ENCODE measurements at regions not wholly inside any gene's neighbourhood (a gene's known extent, or its start where the extent isn't known, plus 50 kb on each side); places are given as distances from the start of the nearest gene placed in this dataset.
A peak's percentile ranks its signal among the peaks of the same experiment; 100 is the strongest.

DNA sequence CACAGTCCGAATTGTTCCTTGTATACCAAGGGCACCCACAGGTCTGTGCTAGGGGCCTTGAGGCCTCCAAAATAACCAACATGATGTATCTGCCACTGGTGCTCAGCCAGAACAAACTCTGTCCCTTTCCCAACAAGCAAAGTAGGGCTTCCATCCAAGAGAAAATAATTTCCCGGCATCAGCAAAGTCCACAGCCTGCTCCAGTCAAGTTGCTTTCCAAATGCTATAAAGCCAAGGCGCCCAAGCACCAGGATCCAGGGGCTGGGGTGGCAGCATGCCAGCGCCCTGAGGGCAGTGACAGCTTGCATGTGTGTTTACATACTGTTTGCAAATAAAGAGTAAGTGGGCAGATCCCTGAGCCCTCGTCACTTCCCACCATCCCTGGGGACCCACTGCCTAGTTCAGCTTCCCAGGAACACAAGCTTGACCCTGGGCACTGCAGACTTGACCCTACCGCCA, 155.9 kb downstream of the ERCC6L2 start:
- DNase-seq, result peak; percentile 26

DNA sequence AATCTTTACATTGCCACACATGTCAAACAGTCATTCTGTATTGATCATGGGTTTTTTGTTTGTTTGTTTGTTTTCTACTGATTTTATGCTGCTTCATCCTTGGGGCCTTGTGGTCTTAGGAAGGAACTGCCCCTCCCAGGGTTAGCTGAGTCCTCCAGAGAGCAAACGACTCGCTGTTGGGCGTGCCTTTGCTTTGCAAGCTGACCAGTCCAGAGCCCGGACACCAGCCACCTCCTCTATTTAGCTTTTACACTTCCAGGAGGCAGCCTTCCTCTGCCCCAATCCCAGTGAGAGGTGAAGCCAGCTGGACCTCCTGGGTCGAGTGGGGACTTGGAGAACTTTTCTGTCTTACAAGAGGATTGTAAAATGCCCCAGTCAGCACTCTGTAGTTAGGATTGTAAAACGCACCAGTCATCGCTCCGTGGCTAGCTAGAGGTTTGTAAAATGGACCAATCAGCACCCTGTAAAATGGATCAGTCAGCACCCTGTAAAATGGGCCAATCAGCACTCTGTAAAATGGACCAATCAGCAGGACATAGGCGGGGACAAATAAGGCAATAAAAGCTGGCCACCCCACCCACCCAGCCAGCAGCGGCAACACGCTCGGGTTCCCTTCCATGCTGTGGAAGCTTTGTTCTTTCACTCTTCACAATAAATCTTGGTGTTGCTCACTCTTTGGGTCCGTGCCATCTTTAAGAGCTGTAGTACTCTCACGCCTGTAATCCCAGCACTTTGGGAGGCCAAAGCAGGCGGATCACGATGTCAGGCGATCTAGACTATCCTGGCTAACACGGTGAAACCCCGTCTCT, 154.4 kb downstream of the ERCC6L2 start:
- no peak for DNase-seq

DNA sequence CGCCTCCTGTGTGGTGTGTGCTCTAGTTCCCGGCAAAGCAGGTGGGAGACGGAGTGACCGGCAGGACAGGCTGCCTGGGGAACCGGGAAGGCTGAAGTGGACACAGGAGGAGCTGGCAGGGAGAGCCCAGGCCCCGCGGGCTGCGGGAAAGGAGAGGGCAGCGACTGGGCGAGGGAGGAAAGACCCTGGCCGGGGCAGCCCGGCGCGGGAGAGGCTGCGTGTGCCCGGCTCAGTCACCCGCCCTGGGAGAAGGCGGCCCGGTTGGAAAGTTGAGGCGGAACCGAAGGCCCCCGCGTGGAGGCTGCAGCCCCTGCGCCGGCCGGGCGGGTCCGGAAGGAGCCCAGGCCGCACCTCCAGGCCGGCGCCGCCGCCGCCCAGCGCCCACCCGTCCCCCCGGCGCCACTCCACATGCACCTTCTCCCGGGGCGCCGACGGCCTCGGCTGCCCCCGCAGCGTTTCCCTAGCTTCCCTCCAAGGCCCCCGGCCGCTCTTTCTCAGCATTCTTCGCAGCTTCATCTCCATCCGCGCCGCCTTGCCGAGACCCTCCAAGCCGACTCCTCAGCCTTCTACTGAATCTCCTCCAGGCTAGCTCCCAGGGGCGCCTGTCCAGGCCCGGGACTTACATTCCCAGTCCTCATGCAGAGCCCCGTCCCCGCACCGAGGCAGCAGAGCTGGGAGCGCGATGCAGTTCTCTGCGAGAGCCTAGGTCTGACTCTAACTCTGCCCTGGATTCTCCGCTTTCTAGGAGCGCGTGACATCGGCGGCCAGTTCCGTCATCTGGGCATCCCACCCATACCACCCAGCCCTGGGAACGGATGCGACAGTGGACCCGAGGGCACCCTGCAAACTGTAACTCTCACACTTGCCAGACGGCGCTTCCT, 152.0 kb downstream of the ERCC6L2 start:
- no peak for DNase-seq

DNA sequence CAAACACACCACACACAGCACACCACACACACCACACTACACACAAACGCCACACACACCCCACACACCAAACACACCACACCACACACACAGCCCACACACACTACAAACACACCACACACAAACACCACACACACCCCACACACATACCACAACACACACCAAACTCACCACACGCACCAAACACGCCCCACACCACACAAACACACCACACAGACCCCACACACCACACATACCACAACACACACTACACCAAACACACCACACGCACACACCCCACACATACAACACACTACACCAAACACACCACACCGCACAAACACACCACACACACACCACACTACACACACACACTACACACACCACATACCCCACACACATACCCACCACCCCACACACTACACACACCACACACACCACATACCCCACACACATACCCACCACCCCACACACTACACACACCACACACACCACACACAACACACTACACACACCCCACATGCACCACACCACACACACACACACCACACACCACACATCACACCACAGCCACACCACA, 151.2 kb downstream of the ERCC6L2 start:
- DNase-seq, result no peak

DNA sequence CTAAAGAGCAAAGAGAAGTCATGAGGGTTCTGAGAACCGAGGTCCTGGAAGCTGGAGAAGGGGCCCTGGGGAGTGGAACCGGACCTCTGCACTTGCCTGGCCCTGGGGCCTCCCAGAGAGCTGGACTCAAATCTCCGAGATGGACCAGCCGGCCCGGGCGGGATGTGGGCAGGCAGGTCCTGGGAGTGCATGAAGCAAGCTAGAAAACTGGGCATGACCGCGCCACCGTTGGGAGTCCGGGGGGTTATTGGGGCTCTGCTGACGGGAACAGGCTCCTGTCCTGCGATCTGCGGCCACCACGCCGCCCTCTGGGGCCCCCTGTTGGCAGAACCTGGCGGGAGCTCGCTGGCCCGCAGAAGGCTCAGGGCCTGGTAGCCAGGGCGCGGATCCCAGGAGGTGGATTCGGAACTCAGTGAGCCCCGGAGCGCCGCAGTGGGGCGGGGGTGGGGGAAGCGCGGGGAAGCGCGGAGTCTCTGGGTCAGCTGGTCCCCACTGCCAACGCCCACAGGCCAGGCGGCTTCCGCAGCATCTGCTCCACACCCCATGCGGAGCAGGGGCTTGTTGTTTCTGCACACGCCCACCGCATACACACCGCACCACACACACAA, 150.6 kb downstream of the ERCC6L2 start:
- DNase-seq, result no peak

DNA sequence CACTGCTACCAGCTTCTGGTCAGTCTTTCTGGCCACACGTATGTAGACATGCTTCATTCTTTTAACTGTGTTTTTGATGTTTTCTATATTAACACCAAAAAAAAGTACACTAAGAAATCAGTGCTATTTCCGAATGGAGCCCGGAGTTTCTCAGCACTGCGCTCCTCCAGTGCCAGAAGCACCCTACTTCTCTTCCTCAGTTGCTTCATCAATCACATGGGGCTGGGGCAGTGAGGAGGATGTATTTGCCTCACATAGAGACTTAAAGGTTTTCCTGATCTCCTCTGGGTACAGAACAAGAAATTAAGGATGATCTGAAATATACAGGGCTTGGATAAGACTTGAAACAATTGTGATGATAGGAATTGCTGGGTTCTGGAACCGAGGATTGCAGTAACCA, 148.0 kb downstream of the ERCC6L2 start:
- DNase-seq, result no peak

DNA sequence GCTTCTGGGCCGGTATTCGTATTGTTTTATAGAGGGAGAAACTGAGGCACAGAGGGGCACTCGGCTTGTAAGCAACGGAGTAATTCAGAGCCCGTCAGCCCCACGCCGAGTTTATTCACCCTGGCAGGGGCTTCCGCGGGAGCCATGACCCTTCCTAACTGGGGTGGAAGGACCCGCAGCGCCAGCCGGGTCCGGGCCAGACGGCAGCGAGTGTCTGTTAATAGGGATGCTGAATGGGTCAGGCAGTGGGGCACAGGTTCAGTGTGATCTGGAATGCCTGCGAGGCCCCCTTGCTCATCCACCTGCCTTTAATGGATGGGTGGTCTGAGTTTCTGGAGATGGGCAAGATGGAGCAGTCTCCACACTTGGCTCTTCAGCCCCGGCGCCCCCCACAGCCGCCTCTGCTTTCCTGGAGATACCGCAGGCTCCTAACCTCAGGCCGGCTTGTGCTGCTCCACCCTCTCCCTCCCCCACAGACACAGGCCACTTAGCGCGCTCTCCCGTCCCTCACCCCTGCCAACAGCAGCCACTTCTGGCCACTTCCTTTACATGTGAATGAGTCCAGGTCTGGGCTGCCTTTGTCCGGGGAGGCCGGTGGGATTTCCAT, 147.1 kb downstream of the ERCC6L2 start:
- no peak for DNase-seq

DNA sequence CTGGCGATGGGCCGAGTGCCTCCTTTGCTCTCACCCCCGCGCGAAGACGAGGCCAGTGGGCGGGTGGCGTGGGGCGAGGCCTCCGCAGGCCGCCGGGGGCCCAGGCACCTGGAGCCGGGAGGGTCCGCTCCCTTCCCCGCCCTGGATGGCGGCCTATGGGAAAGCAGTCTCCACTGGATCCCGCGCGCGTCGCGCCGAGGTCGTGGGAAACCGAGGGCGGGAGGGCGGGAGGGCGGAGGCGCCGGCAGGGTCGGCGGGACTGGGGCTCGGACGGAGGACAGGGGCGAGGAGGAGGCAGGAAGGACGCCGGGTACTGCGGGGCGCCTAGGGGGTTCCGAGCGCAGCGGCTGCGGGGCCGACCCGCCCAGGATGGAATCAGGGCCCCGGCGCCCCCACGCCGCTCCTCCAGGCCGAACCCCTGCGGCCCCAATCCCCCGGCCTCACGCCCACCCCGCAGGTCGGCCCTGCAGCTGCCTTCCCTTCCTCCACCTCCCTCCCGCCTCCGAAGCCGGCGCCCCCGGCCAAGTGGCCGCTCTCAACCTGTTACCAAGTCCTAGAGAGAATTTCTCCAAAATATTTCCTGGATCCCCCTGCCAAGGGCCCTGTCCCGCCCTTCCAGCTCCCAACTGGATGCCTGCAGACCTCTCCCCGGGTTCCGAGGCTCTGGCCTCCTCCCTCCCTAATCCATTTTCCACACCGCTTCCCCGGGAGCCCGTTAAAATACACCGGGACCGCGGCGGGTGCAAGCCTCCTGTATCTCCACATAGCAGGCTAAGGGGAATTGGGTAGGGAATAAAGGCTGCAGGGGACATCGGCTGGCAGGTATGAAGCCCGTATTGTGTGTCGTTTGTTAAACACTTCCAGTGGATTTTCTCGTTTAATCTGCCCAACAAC, 146.3 kb downstream of the ERCC6L2 start:
- DNase-seq, result no peak

DNA sequence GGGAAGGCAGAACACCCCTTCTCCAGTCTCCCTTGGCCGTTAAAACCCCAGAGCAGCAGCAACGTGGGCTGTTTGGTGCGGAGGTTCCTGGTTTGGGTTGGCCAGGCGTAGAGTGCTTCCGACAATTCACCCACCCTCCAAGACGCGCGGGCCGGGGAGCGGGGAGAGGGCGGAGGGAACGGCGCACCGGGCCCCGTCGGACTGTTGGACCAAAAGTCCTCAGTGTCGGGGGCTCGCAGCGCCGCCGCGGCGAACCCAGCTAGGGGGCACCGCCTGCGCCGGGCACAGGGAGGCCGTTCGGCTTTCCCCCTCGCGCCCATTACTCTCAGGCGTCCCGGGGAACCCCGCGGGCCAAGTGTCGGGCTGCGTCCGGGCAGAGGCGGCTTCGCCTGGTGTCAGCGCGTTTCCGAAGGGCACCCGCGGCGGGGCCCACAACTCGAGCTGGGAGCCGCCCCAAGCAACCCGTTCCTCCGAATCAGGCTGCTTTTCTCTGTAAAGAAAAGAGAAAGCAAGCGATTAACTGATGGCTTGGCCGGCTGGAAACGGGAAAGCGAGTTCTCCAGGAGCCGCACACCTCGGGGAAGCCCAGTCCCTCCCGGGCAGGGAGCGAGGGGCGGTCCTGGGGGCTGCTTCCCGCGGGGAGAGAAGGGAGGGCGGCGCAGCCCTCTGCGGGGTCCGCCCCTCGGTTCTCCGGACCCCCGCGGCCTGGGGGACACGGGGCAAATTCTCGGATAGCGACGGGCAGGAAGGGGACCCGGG, 145.5 kb downstream of the ERCC6L2 start:
- DNase-seq, result no peak

DNA sequence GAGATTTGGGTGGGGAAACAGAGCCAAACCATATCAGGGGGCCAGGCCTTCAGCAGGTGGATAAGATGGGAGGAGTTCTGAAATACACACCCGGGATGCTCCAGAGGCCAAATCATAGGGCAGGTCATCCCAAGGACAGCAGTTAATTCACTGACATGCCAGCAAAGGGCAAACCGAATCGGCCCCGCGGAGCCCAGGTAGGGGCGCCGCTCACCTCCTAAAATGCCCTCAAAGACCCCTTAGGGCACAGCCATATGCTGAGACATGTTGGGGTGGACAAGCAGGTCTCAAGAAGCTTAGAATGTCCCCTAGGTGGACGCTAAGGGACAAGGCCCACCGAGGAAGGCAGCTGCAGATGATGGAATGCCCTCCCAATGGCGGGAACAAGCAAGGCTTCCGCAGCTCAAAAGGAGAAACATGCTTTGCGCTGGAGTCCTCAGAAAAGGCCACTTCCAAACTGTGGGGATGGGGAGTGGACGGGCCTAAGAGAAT, 144.9 kb downstream of the ERCC6L2 start:
- no peak for DNase-seq
